Transverse colon (tissue), 4 donors: ENCODE measurements at regions not wholly inside any gene's neighbourhood (a gene's known extent, or its start where the extent isn't known, plus 50 kb on each side); places are given as distances from the start of the nearest gene placed in this dataset.

Experiments used
- EP300 ChIP-seq: sonication (generic); formaldehyde crosslinking; IDR thresholded peaks from one replicate; pipeline ENCODE4 v1.6.1; 2017; ENCODE audit warnings: antibody characterized with exemption, low read depth
- POLR2A ChIP-seq: fragments of 450-650 bp; IDR thresholded peaks from one replicate; pipeline ENCODE4 v1.6.1; 2016; ENCODE audit warnings: antibody characterized with exemption, mild to moderate bottlenecking, moderate library complexity
- POLR2AphosphoS5 ChIP-seq, 3 donors: sonication (generic); formaldehyde crosslinking; IDR thresholded peaks; one replicate each; pipeline ENCODE4 v1.6.1; 2016; ENCODE audit warnings: antibody characterized with exemption in 3 of 3
- TF ChIP-seq, protein P1 (sequence below), 5 experiments: fragments of 200-600 bp in 3 of 5; fragments of 450-650 bp in 2 of 5; sonication (generic) in 3 of 5; IDR thresholded peaks; 1 replicate in 2 of 5; 2 replicates in 3 of 5; pipeline ENCODE4 v1.5.1; 2016 to 2017; ENCODE audit warnings: antibody characterized with exemption in 5 of 5, inconsistent platforms in 3 of 5, mild to moderate bottlenecking in 2 of 5, moderate library complexity in 1 of 5

- TF ChIP-seq, protein P1, sequence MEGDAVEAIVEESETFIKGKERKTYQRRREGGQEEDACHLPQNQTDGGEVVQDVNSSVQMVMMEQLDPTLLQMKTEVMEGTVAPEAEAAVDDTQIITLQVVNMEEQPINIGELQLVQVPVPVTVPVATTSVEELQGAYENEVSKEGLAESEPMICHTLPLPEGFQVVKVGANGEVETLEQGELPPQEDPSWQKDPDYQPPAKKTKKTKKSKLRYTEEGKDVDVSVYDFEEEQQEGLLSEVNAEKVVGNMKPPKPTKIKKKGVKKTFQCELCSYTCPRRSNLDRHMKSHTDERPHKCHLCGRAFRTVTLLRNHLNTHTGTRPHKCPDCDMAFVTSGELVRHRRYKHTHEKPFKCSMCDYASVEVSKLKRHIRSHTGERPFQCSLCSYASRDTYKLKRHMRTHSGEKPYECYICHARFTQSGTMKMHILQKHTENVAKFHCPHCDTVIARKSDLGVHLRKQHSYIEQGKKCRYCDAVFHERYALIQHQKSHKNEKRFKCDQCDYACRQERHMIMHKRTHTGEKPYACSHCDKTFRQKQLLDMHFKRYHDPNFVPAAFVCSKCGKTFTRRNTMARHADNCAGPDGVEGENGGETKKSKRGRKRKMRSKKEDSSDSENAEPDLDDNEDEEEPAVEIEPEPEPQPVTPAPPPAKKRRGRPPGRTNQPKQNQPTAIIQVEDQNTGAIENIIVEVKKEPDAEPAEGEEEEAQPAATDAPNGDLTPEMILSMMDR (IDR thresholded peaks at IDR 0.05) = no peak
- TF ChIP-seq POLR2AphosphoS5 (IDR thresholded peaks at IDR 0.05) (no peak), EP300 (no peak), POLR2A (no peak)
Measured at GRCh38 chr4:126775485-126776106, 857.2 kb upstream of the INTU start.
